EL (cell line): ENCODE measurements at regions not wholly inside any gene's neighbourhood (a gene's known extent, or its start where the extent isn't known, plus 50 kb on each side); places are given as distances from the start of the nearest gene placed in this dataset.
"Not testable (repeated sequence)": the region's sequence is repeated elsewhere in the genome, so short reads cannot be mapped to it uniquely, and the experiment has no call there.

Source experiments
- DNase-seq: peaks from one replicate; pipeline ENCODE4 v3.0.0-alpha.2; 2016

- peak; percentile 2 for DNase-seq
Measured at GRCh38 chr9:75197561-75197960, 109.2 kb downstream of the OSTF1 start.

- no peak for DNase-seq
Measured at GRCh38 chr9:75198436-75198835, 110.1 kb downstream of the OSTF1 start.

GRCh38 chr9:75200892-75201470 lies 112.7 kb downstream of the OSTF1 start:
- DNase-seq: peak; percentile 29

- DNase-seq: no peak
Measured at GRCh38 chr9:75201480-75202209, 113.3 kb downstream of the OSTF1 start.

- not testable (repeated sequence) for DNase-seq
Measured at GRCh38 chr9:75207997-75208396, 119.7 kb downstream of the OSTF1 start.

GRCh38 chr9:75210215-75210614 lies 121.9 kb downstream of the OSTF1 start:
- DNase-seq: no peak

GRCh38 chr9:75213765-75214164 lies 125.5 kb downstream of the OSTF1 start:
- no peak for DNase-seq

GRCh38 chr9:75226403-75227139 lies 138.3 kb downstream of the OSTF1 start:
- no peak for DNase-seq

GRCh38 chr9:75228893-75229292 lies 140.6 kb downstream of the OSTF1 start:
- no peak for DNase-seq

GRCh38 chr9:75229605-75230332 lies 141.5 kb downstream of the OSTF1 start:
- DNase-seq: no peak

- no peak for DNase-seq
Measured at GRCh38 chr9:75230469-75230868, 142.2 kb downstream of the OSTF1 start.

- DNase-seq: no peak
Measured at GRCh38 chr9:75231167-75231566, 142.9 kb downstream of the OSTF1 start.

- peak; percentile 13 for DNase-seq
Measured at GRCh38 chr9:75233011-75233410, 144.7 kb downstream of the OSTF1 start.

- no peak for DNase-seq
Measured at GRCh38 chr9:75235632-75236031, 147.3 kb downstream of the OSTF1 start.

- DNase-seq: peak; percentile 52
Measured at GRCh38 chr9:75238311-75238976, 150.1 kb downstream of the OSTF1 start.

- peak; percentile 10 for DNase-seq
Measured at GRCh38 chr9:75239176-75239575, 150.9 kb downstream of the OSTF1 start.

GRCh38 chr9:75242426-75242825 lies 154.1 kb downstream of the OSTF1 start:
- DNase-seq: no peak

- DNase-seq: no peak
Measured at GRCh38 chr9:75246949-75247348, 158.6 kb downstream of the OSTF1 start.

- peak; percentile 39 for DNase-seq
Measured at GRCh38 chr9:75265525-75265972, 177.2 kb downstream of the OSTF1 start.

- no peak for DNase-seq
Measured at GRCh38 chr9:75269197-75269596, 180.9 kb downstream of the OSTF1 start.

- DNase-seq: not testable (repeated sequence)
Measured at GRCh38 chr9:75273055-75273454, 184.7 kb downstream of the OSTF1 start.

- no peak for DNase-seq
Measured at GRCh38 chr9:75274781-75275180, 186.5 kb downstream of the OSTF1 start.

- no peak for DNase-seq
Measured at GRCh38 chr9:75282047-75282446, 193.7 kb downstream of the OSTF1 start.
